ENCODE measurements at regions not wholly inside any gene's neighbourhood (a gene's known extent, or its start where the extent isn't known, plus 50 kb on each side); places are given as distances from the start of the nearest gene placed in this dataset.
"Not testable (repeated sequence)": the region's sequence is repeated elsewhere in the genome, so short reads cannot be mapped to it uniquely, and the experiment has no call there.

GRCh38 chr1:221517961-221518360 is 223.9 kb downstream of the DUSP10 start:
- FAIRE-seq (no peak), DNase-seq (ENCODE audit: insufficient read length, low spot score) (no peak)
- no peak for TF ChIP-seq POLR2A (IDR thresholded peaks at IDR 0.05; ENCODE audit: low read depth, low read length)

GRCh38 chr1:221520250-221520649 is 221.6 kb downstream of the DUSP10 start:
- DNase-seq (ENCODE audit: insufficient read length, low spot score) (no peak), FAIRE-seq (no peak)
- no peak for TF ChIP-seq POLR2A (IDR thresholded peaks at IDR 0.05; ENCODE audit: low read depth, low read length)

DNA sequence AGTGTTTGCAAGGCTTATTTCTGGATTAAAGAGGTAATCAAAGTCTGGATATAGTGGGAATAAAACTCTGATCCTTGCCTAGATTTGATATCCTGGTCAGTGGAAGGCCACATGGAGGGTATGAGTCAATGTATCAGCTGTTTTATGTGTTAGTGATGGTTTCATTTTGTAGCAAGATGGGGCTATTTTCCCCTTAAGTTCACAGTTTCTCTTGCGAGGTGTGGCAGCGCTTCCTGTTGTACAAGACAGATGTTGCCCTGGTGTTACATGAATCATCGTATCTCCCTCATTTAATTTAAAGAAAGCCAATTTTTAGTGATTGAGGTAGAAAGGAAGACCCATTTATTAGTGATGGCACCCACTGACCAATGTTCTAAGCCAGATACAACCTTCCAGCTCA is 220.2 kb downstream of the DUSP10 start:
- FAIRE-seq (no peak), DNase-seq (ENCODE audit: insufficient read length, low spot score) (no peak)
- TF ChIP-seq POLR2A (IDR thresholded peaks at IDR 0.05; ENCODE audit: low read depth, low read length) = no peak

DNA sequence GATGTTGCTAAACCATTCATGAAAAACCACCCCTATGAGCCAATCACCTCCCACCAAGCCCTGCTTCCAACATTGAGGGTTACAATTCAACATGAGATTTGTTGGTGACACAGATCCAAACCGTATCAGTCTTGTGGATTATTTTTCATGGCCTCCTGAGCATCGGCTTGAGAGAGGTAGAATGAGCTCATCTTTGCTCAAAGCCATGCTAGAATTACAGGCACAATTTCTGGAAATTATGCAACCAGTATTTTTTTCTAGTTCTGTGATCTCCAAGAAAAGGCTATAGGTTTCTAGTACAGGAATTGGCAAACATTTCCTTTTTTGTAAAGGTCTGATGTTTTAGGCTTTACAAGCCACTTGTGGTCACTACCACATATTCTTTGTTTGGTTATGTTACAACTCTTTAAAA is 219.4 kb downstream of the DUSP10 start:
- no peak for FAIRE-seq
- no peak for TF ChIP-seq POLR2A (IDR thresholded peaks at IDR 0.05; ENCODE audit: low read depth, low read length)
- no peak for DNase-seq (ENCODE audit: insufficient read length, low spot score)

DNA sequence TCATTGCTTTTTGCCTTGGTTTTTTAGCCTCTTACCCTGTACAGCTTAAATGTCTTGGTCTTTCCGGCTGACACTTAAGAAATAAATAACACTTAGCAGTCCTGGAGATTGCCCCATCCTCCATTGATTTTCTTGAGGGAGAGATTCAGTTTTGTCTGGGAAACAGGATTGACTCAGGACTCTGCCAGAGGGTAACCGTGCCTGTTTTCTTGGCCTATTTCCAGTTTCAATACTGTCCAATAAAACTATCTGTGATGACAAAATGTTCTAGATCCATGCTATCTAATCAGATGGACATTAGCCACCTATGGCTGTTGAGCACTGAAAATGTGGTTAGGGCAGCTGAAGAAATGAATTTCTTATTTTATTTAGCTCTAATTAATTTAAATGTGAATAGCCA is 216.1 kb downstream of the DUSP10 start:
- no peak for TF ChIP-seq POLR2A (IDR thresholded peaks at IDR 0.05; ENCODE audit: low read depth, low read length)
- DNase-seq (ENCODE audit: insufficient read length, low spot score) = no peak
- no peak for FAIRE-seq

- FAIRE-seq (no peak), DNase-seq (ENCODE audit: insufficient read length, low spot score) (no peak)
- TF ChIP-seq POLR2A (IDR thresholded peaks at IDR 0.05; ENCODE audit: low read depth, low read length) = no peak
These were observed 214.6 kb downstream of the DUSP10 start for GRCh38 chr1:221527302-221527701.

- DNase-seq (ENCODE audit: insufficient read length, low spot score) = no peak
- no peak for TF ChIP-seq POLR2A (IDR thresholded peaks at IDR 0.05; ENCODE audit: low read depth, low read length)
- no peak for FAIRE-seq
These were observed 213.8 kb downstream of the DUSP10 start for GRCh38 chr1:221527886-221528624.

DNA sequence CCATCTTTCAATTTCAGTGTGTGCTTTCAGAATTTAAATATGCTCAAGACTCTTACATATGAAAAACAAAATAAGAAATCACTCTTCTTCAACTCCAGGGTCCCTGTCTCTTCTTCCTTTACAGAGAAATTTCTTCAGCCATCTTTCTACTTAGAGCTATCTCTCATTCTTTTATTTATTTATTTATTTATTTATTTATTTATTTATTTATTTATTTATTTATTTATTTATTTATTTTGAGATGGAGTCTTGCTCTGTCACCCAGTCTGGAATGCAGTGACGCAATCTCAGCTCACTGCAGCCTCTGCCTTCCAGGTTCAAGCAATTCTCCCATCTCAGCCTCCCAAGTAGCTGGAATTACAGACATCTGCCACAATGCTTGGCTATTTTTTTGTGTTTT is 211.7 kb downstream of the DUSP10 start:
- not testable (repeated sequence) for DNase-seq (ENCODE audit: insufficient read length, low spot score); FAIRE-seq

DNA sequence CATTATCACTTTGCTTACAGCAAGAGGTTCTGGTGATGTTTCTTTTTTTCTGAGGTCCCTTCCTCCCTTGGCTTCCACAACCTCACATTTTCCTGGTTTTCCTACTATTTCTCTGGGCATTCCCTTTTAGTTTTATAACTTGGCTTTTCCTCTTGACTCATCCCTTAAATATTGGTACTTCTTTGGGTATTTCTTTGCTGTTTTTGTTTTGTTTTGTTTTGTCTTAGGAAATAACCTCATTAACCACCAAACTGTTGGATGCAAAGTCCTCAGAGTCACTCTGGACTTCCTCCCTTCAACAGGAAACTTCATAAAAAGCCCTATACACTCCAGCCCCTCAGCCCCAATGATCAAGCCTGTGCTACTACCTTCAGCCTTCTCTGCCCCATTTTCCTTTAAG is 211.1 kb downstream of the DUSP10 start:
- FAIRE-seq (no peak), DNase-seq (ENCODE audit: insufficient read length, low spot score) (no peak)

DNA sequence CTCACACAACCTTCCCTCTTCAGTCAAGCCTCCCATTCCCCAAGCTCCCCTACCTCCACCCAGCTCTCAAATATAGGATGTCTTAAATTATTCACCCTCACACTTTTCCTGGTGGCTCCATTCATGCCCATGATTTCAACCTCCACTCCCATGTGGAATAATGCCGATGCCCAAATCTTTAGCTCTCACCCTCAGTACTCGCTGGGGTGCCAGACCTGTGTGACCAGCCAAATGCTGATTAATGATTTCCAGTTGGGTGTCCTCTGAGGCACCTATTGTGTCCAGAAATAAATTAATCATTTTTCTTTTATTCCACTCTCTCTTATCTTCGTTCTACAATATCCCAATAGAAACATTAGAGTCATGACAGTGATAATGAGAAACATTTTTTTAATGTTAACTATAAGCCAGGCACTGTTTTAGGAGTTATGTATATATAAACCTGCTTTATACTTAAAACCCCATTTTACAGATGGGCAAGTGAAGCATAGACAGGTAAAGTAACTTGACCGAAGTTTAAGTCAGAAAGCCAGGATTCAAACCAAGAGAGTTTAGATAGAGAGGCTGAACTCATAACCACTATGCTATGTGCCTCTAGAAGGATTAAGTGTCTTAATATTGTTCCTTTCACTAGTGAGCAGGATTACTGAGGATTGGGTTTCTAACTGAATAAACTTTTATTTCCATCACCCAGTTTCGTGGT is 209.7 kb downstream of the DUSP10 start:
- TF ChIP-seq POLR2A (IDR thresholded peaks at IDR 0.05; ENCODE audit: low read depth, low read length) = no peak
- FAIRE-seq (no peak), DNase-seq (ENCODE audit: insufficient read length, low spot score) (no peak)

More for the DNA sequence above, 211.1 kb downstream of the DUSP10 start:
- TF ChIP-seq POLR2A (IDR thresholded peaks at IDR 0.05; ENCODE audit: low read depth, low read length) = no peak

- DNase-seq (ENCODE audit: insufficient read length, low spot score) (no peak), FAIRE-seq (no peak)
- TF ChIP-seq POLR2A (IDR thresholded peaks at IDR 0.05; ENCODE audit: low read depth, low read length) = no peak
These were observed 200.6 kb downstream of the DUSP10 start for GRCh38 chr1:221541296-221541695.

GRCh38 chr1:221543529-221544120 is 198.3 kb downstream of the DUSP10 start:
- no peak for DNase-seq (ENCODE audit: insufficient read length, low spot score)
- no peak for TF ChIP-seq POLR2A (IDR thresholded peaks at IDR 0.05; ENCODE audit: low read depth, low read length)
- FAIRE-seq = peak; percentile 43

DNA sequence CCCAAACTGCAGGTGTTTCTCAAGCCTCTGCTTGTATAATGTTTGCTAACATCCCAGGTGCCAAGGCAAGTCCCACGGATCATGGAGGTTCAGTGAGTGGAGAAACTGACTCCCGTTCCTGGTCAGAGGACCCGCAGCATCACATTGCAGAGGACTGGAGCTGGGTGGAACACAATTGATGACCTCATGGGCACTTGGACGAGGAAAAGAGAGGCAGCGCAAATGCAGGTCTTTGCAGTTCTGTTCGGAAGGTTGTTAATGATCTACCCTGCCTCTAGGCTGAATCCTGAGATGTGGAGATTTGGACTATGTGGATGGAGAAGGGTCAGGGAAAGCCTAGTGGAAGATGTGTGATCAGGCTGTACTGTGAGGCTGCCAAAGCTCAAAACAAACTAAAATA is 192.9 kb downstream of the DUSP10 start:
- DNase-seq (ENCODE audit: insufficient read length, low spot score) (no peak), FAIRE-seq (no peak)
- no peak for TF ChIP-seq POLR2A (IDR thresholded peaks at IDR 0.05; ENCODE audit: low read depth, low read length)

- TF ChIP-seq POLR2A (IDR thresholded peaks at IDR 0.05; ENCODE audit: low read depth, low read length) = no peak
- DNase-seq (ENCODE audit: insufficient read length, low spot score) = no peak
- no peak for FAIRE-seq
These were observed 192.1 kb downstream of the DUSP10 start for GRCh38 chr1:221549815-221550214.

GRCh38 chr1:221552792-221553191 is 189.1 kb downstream of the DUSP10 start:
- not testable (repeated sequence) for DNase-seq (ENCODE audit: insufficient read length, low spot score); FAIRE-seq

Data from H54 (cell line).